GM18858 (cell line): ENCODE measurements at regions not wholly inside any gene's neighbourhood (a gene's known extent, or its start where the extent isn't known, plus 50 kb on each side); places are given as distances from the start of the nearest gene placed in this dataset.
A peak's percentile ranks its signal among the peaks of the same experiment; 100 is the strongest.

ENCODE experiments used
- ATAC-seq: cut with Tn5 transposase; IDR thresholded peaks from one replicate; pipeline ENCODE4 v1.9.1; 2021; ENCODE audit not compliant: unreplicated experiment

GRCh38 chr12:43044241-43044640 is 454.7 kb upstream of the PRICKLE1 start:
- ATAC-seq = no peak

GRCh38 chr12:43038991-43039390 is 449.4 kb upstream of the PRICKLE1 start:
- ATAC-seq = no peak

- no peak for ATAC-seq
These were observed 440.4 kb upstream of the PRICKLE1 start for GRCh38 chr12:43029971-43030370.

- no peak for ATAC-seq
These were observed 439.3 kb upstream of the PRICKLE1 start for GRCh38 chr12:43028826-43029225.

GRCh38 chr12:43022838-43023237 is 433.3 kb upstream of the PRICKLE1 start:
- no peak for ATAC-seq

- ATAC-seq = no peak
These were observed 425.7 kb upstream of the PRICKLE1 start for GRCh38 chr12:43015090-43015737.

- ATAC-seq = peak; percentile 87
These were observed 421.9 kb upstream of the PRICKLE1 start for GRCh38 chr12:43011383-43011926.

GRCh38 chr12:43009846-43010240 is 420.3 kb upstream of the PRICKLE1 start:
- ATAC-seq = no peak

GRCh38 chr12:43008953-43009845 is 419.7 kb upstream of the PRICKLE1 start:
- no peak for ATAC-seq

GRCh38 chr12:43004908-43005307 is 415.4 kb upstream of the PRICKLE1 start:
- no peak for ATAC-seq

- no peak for ATAC-seq
These were observed 414.6 kb upstream of the PRICKLE1 start for GRCh38 chr12:43004141-43004540.

- ATAC-seq = no peak
These were observed 407.4 kb upstream of the PRICKLE1 start for GRCh38 chr12:42996869-42997431.

- ATAC-seq = no peak
These were observed 403.3 kb upstream of the PRICKLE1 start for GRCh38 chr12:42992826-42993225.

GRCh38 chr12:42990387-42990786 is 400.8 kb upstream of the PRICKLE1 start:
- no peak for ATAC-seq

- no peak for ATAC-seq
These were observed 397.7 kb upstream of the PRICKLE1 start for GRCh38 chr12:42987216-42987650.

- no peak for ATAC-seq
These were observed 396.0 kb upstream of the PRICKLE1 start for GRCh38 chr12:42985506-42985905.

- ATAC-seq = no peak
These were observed 393.3 kb upstream of the PRICKLE1 start for GRCh38 chr12:42982828-42983227.

- no peak for ATAC-seq
These were observed 391.8 kb upstream of the PRICKLE1 start for GRCh38 chr12:42981379-42981778.

GRCh38 chr12:42980441-42980840 is 390.9 kb upstream of the PRICKLE1 start:
- ATAC-seq = no peak

GRCh38 chr12:42979746-42980145 is 390.2 kb upstream of the PRICKLE1 start:
- ATAC-seq = no peak

- ATAC-seq = no peak
These were observed 389.2 kb upstream of the PRICKLE1 start for GRCh38 chr12:42978708-42979107.
